ENCODE measurements at regions not wholly inside any gene's neighbourhood (a gene's known extent, or its start where the extent isn't known, plus 50 kb on each side); places are given as distances from the start of the nearest gene placed in this dataset.

DNA sequence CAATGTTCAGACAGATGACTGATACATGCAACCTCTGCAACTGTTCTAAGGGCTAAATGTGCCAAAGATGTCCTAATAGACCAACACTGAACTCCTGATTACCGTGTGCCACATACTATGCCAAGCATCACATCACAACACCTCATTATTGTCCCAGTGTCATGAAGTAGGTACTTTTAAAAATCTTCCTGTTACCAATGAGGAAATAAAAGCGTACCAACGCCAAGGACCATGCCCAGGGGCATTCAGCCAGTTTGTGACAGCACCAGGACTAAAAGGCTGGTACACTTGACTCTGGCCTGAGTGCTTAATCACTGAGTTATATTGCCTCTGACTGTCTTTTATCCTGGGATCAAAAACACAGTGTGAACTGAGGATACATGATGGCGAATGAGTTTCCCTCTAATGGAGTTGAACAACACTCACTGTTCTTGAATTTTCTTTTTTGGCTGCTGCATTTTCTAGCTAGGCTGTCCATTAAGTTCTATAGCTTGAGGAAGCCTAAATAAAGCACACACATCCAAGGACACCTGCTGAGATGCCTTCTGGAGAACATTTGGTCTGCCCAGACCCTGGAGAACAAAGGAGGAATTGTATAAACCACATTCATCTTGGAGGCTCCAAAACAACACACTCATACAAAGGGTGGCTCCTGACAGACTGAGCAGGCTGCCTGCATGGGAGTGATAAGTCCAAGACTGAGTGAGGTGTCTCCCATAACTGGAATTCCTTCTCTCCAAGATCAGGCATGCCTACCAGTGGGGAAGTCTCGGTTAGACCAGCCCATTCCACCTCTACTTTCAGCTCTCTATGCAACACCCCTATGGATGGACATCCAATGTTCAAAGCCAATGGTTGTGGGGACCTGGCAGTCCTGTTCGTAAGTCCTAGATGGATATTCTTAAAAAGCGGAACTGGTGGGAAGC lies 126.7 kb upstream of the PRICKLE2 start:
- no peak for DNase-seq

DNA sequence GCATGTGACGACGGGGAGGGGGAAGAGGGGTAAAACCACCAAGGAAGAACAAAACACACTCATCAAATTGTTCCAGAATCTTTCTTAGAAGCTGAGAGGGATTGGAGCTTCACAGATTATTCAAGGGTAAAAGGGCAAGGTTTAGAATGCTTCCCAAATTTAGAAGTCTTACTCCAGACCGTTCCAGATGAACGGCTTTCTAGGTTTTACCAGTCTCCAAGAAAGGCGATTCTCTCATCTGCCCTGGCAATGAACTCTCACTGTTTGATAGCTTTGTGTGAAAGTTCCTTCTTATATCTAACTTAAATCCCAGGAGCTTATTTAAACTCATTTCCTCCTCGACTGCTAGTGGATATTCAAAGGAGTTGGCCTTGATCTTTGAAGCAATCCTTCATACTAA lies 124.3 kb upstream of the PRICKLE2 start:
- DNase-seq: no peak

DNA sequence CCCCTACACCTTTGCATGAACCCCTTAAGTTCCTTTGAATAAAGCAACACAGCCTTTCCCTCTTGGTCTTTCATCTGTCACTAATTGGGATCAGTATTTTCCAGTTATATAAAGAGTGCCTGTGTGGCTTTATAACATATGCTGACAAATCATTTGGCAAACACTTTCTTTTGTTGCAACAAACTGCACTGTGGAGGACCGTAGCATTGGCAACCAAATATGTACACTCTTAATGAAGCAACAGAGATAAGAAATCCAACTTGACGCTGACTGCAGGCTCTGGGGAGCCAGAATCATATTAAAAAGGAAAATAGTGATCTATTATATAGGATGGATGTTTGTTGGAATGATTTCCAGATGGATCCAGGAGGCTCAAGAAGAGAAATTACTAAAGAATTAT lies 120.1 kb upstream of the PRICKLE2 start:
- no peak for DNase-seq

DNA sequence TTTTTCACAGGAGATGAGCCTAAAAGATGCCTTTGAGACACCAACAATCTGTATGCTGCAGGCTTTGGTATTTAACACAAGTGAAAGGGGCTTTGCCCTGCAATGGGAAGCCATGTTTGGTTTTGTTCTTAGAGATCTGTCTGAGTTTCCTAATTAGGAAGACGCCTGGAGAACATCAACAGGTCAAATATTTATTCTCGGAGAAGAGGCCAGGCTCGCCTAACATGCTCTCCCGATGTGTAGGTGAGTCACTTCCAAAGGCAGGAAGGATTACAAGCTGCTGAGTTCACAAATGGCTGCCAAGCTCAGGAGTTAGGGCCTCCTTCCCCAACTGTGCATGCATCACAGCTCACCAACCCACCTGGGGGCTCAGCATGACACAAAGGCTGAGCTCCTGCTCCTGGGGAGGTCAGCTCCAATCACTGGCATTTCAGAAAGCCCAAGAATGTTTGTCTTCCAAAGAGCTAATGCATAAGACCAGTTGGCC lies 119.5 kb upstream of the PRICKLE2 start:
- DNase-seq: no peak

DNA sequence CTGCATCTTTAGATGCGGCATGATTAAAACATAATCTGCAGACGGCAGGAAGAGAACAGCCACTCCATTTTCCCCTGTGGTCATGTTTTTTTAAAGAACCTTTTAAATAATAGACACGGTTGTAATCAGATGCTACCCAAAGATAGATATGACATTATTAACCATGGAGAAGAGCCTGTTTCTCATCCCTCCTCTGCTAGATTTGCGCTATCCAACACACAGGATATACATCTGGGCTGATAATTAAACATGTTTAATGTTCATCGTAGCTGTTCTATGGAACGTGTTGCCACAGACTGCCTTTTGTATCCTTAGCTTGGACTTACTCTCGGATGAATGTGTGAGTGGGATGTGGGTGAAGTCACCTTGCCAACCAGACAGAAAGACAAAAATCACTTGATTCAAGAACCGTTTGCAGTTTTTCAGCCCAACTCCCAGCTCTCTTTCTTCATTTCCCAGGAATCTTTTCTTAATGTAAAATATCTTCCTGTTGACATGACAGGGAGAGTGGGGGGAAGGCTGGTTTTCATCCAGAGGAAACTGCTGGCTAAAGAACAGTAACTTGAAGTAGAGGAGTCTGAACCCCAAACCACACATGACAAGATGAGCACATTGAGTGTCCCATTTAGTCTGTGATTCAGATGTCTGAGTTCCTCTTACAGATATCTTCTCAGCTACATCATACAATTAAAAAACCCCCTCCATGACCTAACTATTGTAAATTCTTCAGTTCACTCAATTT lies 118.6 kb upstream of the PRICKLE2 start:
- DNase-seq: no peak

DNA sequence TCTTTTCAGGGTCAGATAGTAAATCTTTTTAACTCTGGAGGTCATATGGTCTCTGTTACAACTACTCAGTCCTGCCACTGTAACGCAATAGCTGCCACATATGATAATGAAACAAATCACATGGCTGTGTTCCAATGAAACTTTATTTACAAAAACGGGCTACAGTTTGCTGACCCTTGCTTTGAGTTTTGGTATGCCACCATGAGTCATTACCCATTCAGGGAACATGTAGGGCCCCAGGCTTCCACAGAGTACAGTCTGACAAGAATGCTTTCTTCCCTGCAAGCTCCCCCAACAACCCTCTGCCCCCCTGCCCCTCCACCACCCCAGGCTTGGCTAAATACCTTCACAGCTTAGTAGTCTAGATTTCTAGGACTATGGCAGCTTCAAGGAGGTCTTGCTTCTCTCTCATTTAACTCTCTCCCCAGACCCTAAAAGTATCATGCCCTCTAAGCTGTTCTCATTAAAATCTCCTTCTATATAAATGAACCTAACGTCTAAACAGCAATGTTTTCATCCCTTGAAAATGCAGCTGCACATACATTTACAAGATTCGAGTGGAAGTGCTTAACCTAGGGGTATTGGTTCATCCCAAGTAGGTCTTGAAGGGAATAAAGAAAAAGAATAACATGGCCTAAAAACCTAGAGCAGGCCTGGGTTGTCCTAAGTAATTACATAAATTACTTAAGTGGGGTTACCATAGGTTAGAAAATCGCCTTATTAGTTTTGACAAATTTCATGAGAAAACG lies 117.8 kb upstream of the PRICKLE2 start:
- DNase-seq: no peak

DNA sequence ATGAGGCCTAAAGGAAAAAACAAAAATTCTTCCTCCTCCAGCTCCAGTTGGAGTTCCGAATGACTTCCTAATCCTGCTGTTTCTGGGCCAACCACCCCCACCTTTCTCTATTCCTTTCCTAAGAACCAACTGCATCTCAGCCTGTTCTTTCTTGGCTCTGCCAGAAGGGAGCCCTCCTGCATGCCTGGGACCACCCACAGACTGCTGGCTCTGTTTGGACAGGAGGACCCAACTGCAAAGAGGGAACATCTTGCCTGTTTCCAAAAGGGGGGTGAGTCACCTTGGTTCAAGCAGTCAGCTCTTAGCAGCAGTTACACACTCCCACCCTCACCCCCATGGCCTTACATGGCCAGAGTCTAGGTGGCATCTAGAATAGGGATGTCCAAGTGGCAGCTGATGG lies 116.0 kb upstream of the PRICKLE2 start:
- DNase-seq: peak; percentile 59

DNA sequence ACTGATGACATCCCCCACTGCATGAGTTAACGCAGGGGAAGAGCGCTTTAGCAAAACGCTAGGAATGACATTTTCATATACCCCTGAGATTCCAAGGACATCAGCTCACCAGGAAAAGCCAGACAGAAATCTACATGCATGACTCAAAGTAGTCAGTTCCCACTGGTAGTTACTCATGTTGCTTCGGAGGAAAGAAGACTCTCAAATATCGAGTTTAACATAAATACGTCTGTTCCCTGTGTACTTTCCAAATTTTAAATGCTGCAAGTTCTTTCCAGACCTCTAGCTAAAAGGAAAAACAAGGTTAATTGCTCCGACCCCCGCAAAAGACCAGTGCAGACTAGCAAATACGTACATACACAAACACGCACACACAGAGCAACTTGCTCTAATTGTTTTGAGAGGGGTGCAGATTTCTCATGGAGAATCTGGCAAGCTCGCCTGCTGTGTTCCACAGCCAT lies 115.4 kb upstream of the PRICKLE2 start:
- peak; percentile 68 for DNase-seq

DNA sequence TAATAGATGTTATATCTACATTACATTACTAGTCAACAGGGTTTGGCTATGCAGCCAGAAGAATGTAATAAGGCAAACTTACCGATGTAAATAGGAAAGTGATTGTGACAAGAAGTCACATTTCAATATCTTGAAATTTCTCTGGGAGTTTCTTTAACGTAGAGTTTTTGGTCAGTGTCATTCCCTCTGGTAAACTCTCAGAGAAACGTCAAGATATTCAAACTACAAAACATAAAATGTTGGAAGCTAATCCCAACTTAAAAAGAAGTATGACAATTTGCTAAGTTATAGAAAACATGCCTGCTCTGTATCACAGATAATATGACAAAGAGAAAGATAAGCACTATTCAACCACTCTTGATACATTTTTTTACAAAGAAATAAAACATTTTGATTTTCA lies 111.2 kb upstream of the PRICKLE2 start:
- DNase-seq: no peak

DNA sequence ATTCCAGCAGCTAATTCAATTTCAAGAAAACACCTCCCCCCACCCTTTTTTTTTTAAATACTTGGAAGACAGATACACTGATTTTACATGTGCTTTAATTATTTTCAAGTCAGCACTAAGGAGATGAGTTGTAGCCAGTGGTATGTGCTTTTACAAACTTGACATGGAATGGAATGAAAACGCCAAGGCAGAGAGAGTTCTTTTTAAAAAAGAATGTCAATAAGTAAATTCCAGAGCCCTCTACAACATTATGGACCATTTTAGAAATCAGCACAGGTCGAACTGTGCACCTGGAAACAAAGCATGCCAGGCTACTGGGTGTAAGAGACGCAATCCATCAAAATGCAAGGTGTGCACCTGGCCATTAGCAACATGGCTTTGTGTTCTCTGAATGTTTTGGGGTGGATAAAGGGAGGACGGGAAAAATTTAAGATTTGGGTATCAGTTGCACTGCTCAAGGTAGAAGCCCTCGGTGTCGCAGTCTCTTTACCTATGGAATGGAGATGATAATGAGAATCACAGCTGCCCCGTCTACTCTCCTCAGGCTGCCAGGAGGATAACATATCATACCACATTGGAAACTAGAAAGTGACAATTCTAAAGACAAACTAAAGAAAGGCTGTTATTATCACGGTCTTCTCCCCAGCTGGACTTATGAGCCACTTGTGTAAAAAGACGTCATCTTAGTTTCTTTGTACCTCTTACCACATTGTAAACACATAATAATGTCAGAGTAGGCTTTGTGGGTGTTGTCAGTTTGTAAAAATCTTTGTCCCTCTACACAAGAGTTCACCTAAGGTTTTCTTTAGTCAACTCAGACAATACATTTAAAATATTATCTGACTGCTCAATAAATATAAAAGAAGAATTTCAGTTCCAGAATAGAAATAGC lies 107.4 kb upstream of the PRICKLE2 start:
- DNase-seq: no peak

DNA sequence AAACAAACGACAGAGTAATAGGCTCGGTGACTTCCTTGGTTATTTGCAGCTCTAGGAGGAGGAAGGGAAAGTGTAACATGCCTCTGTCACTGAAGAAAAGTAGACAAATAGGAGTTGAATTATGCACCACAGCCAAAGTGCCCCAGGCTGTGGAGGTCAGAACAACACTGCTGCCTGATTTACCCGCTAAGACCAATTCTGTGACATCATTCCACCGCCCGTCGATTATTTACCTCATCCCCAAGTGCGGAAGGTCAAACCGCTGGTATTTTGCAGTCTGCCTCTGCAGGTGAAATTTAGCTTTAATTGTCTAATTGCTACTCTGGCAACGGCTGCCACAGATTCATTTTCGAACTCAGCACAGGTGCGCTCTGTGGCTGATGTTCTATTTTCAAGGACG lies 106.3 kb upstream of the PRICKLE2 start:
- no peak for DNase-seq

DNA sequence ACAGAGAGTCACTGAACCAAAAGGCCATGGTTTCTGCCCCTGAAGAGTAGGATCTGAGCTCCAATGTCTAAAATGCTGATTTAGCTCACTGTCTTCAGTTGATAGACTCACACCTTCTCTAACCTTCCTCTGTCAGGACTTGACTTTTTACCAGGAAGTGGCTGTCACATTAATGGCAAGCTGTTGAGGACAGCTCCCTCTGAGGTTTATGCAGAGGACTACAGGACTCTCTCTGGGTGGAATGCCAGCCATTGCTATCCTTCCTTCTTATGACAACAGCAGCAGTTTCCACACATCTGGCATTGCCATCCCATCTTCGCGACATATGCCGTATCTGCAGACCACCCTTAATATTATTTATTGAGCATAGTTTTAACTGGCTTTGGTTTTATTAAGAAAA lies 103.8 kb upstream of the PRICKLE2 start:
- no peak for DNase-seq

DNA sequence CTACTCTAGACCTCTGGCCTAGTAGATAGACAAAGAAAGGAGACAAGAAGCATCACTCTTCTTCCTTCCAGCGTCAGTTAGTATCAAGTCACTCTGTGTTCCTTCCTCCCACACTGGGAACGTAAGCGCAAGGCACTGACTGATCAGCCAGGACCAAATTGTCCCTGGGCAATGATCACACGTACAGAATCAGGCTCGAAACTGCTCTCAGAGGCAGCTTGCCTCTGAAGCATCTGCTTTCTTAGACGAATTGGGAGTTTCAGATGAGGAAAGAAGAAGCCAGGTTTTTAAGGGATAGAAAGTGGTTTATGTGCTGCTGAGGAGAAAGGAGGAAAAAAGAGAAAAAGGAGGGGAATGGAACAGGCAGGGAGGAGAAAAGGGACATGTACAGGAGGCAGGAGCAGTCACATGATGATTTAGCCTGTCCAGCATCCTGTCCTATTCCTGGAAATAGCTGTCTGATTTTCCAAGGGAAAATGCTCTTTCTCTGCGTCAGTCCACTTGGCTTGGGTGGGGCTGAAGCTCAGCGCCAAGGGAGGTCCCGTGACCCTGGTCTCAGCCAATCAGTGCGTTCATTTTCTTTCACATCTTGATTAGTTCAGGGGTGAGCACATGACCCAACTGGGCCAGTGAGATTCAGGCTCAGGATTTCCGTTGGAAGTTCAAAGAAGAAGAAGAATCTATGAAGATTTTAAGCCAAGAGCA lies 102.0 kb upstream of the PRICKLE2 start:
- peak; percentile 61 for DNase-seq

DNA sequence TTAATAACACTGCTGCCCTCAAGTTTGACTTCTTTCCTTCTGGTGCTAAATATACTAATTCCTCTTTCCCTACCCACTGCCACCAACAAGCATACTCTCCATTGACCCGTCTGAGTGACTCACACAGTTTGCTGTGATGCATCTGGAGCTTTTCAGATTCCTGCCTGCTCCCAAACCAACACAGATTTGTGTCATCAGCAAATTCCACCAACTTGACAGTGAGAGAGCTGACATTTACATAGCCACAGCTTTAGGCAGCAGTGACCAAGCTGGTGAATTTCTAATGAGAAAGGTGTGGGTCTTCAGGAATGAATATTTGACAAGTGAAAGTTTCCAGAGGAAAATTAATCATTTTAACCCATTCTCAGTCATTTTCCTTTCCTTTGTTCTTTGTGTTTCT lies 96.5 kb upstream of the PRICKLE2 start:
- DNase-seq: no peak

DNA sequence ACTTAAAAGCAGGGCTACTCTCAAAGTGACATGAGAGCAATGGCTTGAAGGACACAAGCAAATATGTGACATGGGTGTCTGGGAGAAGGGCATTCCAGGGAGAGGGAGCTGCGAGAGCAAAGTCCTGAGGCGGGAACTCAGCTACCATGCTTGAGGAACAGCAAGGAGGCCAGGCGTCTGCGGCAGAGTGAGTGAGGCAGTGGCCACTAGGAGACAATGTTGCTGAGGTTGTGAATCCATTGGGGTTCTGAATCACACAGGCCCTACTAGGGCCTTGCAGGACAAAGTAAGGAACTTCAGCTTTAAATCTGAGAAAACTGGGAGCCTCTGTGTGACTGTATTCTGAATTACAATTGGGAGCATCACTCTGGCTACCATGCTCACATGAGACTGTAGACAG lies 94.1 kb upstream of the PRICKLE2 start:
- DNase-seq: no peak

DNA sequence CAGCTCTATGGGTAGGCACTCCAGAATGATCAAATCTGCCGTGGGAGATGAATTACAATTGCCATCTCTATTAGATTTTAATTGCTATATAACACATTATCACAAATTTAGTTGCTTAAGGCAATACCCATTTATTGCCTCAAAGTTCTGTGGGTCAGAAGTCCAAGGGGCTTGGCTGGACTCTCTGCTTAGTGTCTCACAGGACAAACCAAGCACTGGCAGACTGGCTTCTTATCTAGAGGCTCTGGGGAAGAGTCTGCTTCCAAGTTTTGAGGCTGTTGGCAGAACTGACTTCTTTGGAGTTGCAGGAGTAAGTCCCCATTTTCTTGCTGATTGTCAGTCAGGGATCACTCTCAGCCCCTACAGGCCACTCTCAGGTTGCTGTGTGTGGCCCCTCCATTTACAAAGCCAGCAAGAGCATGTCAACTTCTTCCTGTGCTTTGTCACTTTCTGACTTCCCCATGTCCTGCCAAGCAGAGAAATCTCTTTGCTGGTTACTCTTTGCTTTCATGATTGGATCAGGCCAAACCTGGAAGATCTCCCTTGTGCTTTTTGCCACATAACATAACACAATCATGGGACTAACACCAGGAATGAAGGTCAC lies 93.5 kb upstream of the PRICKLE2 start:
- no peak for DNase-seq

DNA sequence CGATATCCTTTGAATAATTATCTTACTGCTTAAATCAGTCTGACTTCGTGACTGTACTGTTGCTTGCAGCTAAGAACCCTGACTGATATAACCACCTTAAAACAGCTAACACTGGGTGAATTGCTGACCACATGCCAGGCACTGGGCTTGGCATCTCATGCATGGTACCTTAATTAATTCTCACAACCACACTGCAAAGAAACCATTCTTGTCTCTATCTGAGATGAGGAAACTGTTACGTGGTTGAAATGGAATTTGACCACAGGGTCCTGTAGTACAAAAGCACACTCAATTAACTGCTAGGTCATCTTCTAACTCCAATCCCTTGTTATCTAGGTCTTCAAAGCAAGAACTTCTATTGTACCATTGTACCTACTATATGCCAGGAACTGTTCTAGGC lies 92.7 kb upstream of the PRICKLE2 start:
- DNase-seq: no peak

DNA sequence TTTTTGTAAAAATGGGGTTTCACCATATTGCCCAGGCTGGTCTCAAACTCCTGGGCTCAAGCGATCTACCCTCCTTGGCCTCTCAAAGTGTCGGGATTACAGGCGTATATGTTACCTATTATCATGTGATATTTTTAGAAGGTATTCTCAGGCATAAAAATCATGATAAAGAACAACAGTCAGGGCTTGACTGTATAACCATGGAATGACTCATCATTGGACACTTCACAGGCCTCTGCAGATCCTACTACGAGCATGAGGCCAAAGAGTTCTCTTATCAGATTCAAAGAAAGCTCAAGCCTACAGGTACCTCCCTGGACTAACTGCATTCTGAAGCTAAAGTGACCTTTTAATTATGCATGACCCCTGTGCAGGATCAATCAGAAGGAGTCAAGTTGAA lies 91.7 kb upstream of the PRICKLE2 start:
- DNase-seq: no peak

DNA sequence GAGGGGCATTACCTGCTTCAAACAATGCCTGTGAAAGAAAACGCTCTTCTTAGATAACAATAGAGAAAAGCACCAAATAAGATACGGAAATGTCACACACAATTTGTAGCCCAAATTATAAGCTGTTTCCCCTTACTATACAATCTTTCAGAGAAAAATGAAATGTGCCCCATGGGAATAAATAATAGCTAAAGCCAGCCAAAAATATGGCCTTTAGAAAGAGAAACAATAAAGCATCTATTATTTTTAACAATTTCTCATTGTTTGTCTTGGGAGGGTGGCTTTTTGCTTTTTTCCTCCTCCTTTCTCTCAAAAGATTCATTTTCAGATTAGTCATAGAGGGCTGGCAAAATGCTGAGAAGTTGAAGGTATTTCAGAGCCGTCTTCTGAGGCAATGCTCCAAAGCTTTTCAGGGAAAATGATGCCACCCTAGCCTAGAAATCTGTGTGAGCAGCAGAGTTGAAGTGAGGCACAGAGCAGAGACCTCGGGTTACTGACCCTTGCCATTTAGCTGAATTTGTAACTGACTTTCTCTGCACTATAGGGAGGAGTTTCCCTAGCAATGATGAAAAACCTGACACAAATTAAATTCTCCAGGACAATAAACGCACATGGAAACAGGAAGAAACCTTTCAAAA lies 86.3 kb upstream of the PRICKLE2 start:
- no peak for DNase-seq

DNA sequence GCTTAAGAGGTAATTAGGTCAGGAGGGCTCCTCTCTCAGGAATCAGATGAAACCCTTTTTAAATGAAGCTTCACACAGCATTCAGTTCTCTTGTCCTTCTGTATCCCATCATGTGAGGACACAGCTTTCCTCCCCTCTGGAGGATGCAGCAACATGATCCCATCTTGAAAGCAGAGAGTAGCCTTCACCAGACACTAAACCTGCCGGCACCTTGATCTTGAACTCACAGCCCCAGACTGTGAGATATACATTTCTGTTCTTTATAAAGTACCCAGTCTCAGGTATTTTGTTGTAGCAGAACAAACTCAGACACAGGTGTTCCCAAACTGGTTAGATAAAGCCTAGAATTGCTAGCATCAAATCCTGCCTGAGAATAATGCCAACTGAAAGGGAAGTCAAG lies 83.7 kb upstream of the PRICKLE2 start:
- no peak for DNase-seq

DNA sequence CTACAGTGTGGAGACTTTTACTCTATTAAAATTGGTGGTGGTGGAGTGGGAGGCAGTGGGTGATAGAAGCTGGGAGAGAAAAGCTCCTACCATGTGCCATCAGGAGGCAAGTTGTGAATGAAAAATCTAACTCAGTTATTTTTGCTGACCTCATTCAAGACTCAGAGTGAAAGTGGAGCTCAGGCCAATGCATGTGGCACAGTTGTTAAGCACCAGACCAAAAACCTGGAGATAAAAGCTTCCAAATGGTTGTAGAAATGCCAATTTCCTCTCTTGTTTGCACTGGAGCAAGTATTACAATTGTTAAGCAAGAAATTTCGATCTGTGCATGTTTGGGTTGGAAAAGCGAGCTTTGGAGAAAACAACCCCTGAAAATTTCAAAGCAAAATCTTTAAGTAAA lies 81.5 kb upstream of the PRICKLE2 start:
- no peak for DNase-seq
